ENCODE measurements at regions not wholly inside any gene's neighbourhood (a gene's known extent, or its start where the extent isn't known, plus 50 kb on each side); places are given as distances from the start of the nearest gene placed in this dataset.

GRCh38 chr4:44845993-44846392, 119.6 kb upstream of the GNPDA2 start:
- no TSS peak for BruUV-seq (replicated peaks)
- no peak overlapping the region for H3K9ac ChIP-seq (ENCODE audit: low read length)
- H2AFZ ChIP-seq (ENCODE audit: low read length), result no peak overlapping the region
- H3K4me2 ChIP-seq (ENCODE audit: low read length), result no peak overlapping the region
- no peaks in the 10 kb centered on the region for H3K27me3 ChIP-seq (ENCODE audit: low read length)
- DNase-seq (no peak), ATAC-seq (no peak)
- no peak overlapping the region for H3K27ac ChIP-seq (ENCODE audit: low read length)
- intact Hi-C loops (cut with micrococcal nuclease), result no loop called here
- H3K36me3 ChIP-seq (ENCODE audit: low read depth, low read length), result no peaks in the 10 kb centered on the region
- ChIA-PET POLR2A (ENCODE audit: unreplicated experiment) (no interaction called here), CTCF (no interaction called here)
- H3K9me3 ChIP-seq (ENCODE audit: low read length), result no peaks in the 10 kb centered on the region
- no peaks in the 10 kb centered on the region for H3F3A ChIP-seq (ENCODE audit: low read length, unreplicated experiment)
- TF ChIP-seq EZH2 (IDR thresholded peaks at IDR 0.05; ENCODE audit: low read length, unreplicated experiment) (no peak), EZH2phosphoT487 (IDR thresholded peaks at IDR 0.05; ENCODE audit: borderline replicate concordance, low read length) (no peak), CTCF (conservative IDR thresholded peaks at IDR 0.05; ENCODE audit: low read depth, low read length) (no peak)
- no peaks in the 10 kb centered on the region for H3K9me2 ChIP-seq (replicated peaks; ENCODE audit: low read length)
- H3K79me2 ChIP-seq (ENCODE audit: low read length), result no peaks in the 10 kb centered on the region
- no peak overlapping the region for H3K4me3 ChIP-seq (ENCODE audit: low read length)
- no peaks in the 10 kb centered on the region for H3K4me1 ChIP-seq (ENCODE audit: insufficient read depth, low read length)
- no peaks in the 10 kb centered on the region for H4K20me1 ChIP-seq (ENCODE audit: low read length)

- no peaks in the 10 kb centered on the region for H3K9me3 ChIP-seq (ENCODE audit: low read length)
- ATAC-seq (no peak), DNase-seq (no peak)
- no peaks in the 10 kb centered on the region for H3K4me1 ChIP-seq (ENCODE audit: insufficient read depth, low read length)
- intact Hi-C loops (cut with micrococcal nuclease), result no loop called here
- BruUV-seq (replicated peaks), result no TSS peak
- no peaks in the 10 kb centered on the region for H3K36me3 ChIP-seq (ENCODE audit: low read depth, low read length)
- H3K79me2 ChIP-seq (ENCODE audit: low read length), result no peaks in the 10 kb centered on the region
- CTCF ChIA-PET, result no interaction called here
- no peak overlapping the region for H3K27ac ChIP-seq (ENCODE audit: low read length)
- H3K4me2 ChIP-seq (ENCODE audit: low read length), result no peak overlapping the region
- no peaks in the 10 kb centered on the region for H3K9me2 ChIP-seq (replicated peaks; ENCODE audit: low read length)
- no peak overlapping the region for H3K9ac ChIP-seq (ENCODE audit: low read length)
- H4K20me1 ChIP-seq (ENCODE audit: low read length), result no peaks in the 10 kb centered on the region
- no peaks in the 10 kb centered on the region for H3F3A ChIP-seq (ENCODE audit: low read length, unreplicated experiment)
- POLR2A ChIA-PET (ENCODE audit: unreplicated experiment), result no interaction called here
- TF ChIP-seq EZH2phosphoT487 (IDR thresholded peaks at IDR 0.05; ENCODE audit: borderline replicate concordance, low read length) (no peak), EZH2 (IDR thresholded peaks at IDR 0.05; ENCODE audit: low read length, unreplicated experiment) (no peak), CTCF (conservative IDR thresholded peaks at IDR 0.05; ENCODE audit: low read depth, low read length) (no peak)
- H3K4me3 ChIP-seq (ENCODE audit: low read length), result no peak overlapping the region
- H2AFZ ChIP-seq (ENCODE audit: low read length), result no peak overlapping the region
- H3K27me3 ChIP-seq (ENCODE audit: low read length), result no peaks in the 10 kb centered on the region
These were observed 119.0 kb upstream of the GNPDA2 start for GRCh38 chr4:44845309-44845708.

GRCh38 chr4:44842531-44842930, 116.2 kb upstream of the GNPDA2 start:
- H3K9ac ChIP-seq (ENCODE audit: low read length), result no peak overlapping the region
- H3K79me2 ChIP-seq (ENCODE audit: low read length), result no peaks in the 10 kb centered on the region
- no peaks in the 10 kb centered on the region for H3K27me3 ChIP-seq (ENCODE audit: low read length)
- no peaks in the 10 kb centered on the region for H3K4me1 ChIP-seq (ENCODE audit: insufficient read depth, low read length)
- no peak overlapping the region for H2AFZ ChIP-seq (ENCODE audit: low read length)
- no peaks in the 10 kb centered on the region for H3F3A ChIP-seq (ENCODE audit: low read length, unreplicated experiment)
- no peak overlapping the region for H3K4me2 ChIP-seq (ENCODE audit: low read length)
- no peaks in the 10 kb centered on the region for H3K36me3 ChIP-seq (ENCODE audit: low read depth, low read length)
- ATAC-seq (no peak), DNase-seq (no peak)
- H3K4me3 ChIP-seq (ENCODE audit: low read length), result no peak overlapping the region
- ChIA-PET CTCF (no interaction called here), POLR2A (ENCODE audit: unreplicated experiment) (no interaction called here)
- no peaks in the 10 kb centered on the region for H3K9me2 ChIP-seq (replicated peaks; ENCODE audit: low read length)
- H3K27ac ChIP-seq (ENCODE audit: low read length), result no peak overlapping the region
- BruUV-seq (replicated peaks), result no TSS peak
- no peaks in the 10 kb centered on the region for H4K20me1 ChIP-seq (ENCODE audit: low read length)
- intact Hi-C loops (cut with micrococcal nuclease), result no loop called here
- TF ChIP-seq EZH2phosphoT487 (IDR thresholded peaks at IDR 0.05; ENCODE audit: borderline replicate concordance, low read length) (no peak), CTCF (conservative IDR thresholded peaks at IDR 0.05; ENCODE audit: low read depth, low read length) (no peak), EZH2 (IDR thresholded peaks at IDR 0.05; ENCODE audit: low read length, unreplicated experiment) (no peak)
- H3K9me3 ChIP-seq (ENCODE audit: low read length), result no peaks in the 10 kb centered on the region
